HG02623 (cell line): ENCODE measurements at regions not wholly inside any gene's neighbourhood (a gene's known extent, or its start where the extent isn't known, plus 50 kb on each side); places are given as distances from the start of the nearest gene placed in this dataset.

Source experiments
- ATAC-seq: cut with Tn5 transposase; IDR thresholded peaks from one replicate; pipeline ENCODE4 v1.9.1; 2021; ENCODE audit warnings: moderate library complexity; ENCODE audit not compliant: unreplicated experiment

DNA sequence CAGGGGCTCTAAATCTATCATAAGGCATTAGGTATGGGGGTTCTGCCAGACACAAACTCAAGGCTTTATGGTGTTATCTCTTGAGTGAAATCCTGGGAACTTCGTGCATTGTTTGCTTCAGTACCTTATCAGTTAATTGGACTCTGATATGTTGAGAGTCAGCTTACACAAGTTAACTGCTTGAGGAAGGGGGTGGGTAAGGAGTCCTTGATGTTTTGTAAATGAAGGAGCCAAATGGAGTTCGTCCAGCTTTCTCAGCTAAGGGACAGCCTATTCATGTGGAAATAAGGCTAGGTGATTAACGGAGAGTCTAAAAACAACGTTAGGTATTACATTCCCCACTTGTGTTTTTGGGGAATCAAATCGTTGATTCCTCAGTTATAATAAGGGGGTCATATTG is 157.4 kb downstream of the TRIM27 start:
- ATAC-seq = no peak

DNA sequence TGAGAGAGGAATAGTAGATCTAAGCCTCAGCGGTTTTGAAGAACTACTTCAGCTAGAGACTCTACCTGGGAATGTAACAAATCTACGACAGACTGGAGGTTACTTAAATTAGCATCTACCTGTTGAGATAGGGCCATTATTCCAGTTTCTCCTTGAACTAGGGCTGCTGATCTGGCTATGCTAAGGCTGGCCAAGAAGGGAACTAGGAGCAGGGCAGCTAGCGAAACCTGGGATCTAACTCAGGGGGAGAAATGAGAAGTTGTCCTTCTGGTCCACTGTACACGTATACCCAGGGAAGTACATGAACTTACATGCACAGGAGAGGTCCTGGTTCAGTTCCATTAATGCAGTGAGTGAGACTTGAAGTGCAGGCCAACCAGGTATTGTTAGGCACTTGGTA is 156.7 kb downstream of the TRIM27 start:
- ATAC-seq = no peak

DNA sequence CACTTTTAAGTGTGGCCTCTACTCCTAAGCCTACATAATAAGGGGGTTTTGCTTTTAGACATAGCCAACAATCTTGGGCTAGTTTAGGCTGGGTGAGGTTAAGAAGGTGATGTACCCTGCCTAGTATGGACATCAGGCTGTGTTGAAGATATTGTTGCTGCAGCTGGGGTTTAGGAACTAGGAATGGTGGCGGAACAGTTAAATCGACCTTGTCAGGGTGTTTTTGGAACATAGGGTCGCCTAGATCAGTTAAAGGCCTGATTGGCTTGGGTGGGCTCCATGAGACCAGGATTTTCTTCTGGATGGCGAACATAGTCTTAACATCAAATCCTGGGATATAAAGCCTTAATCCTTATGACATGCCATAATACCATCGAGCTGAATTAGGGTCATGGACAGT is 156.1 kb downstream of the TRIM27 start:
- no peak for ATAC-seq

DNA sequence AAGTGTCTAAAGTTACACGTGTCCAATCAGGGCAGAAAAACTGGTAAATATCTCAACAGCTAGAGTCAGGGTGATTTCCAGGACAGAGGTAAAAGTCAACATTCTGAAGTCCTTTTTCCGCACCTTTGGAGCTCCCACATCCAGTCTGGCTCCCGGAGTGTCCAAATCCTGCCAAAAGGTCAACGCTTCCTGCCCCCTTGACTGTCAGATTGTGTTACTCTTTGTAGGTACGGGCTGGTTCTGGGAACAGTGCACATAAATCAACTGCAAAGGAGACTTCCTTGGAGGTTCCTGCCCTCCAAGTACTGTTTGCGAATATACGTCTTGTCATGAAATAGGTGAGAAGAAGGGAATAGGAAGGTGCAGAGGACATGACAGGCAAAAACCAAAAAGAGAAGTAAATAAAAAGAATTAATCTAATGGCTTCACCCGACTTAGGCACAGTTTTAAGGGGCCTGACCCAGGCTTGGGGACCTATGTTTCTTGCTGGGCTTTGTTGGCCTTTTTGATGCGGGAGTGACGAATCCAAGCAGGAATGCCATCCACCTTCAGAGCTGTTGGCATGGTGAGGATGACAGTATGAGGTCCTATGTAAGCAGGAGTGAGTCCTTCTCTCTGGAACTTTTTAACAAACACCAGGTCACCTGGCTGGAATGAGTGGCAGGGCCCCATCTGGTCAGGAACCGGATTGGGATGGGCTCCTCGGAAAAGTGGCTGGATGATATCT is 155.4 kb downstream of the TRIM27 start:
- ATAC-seq = no peak

DNA sequence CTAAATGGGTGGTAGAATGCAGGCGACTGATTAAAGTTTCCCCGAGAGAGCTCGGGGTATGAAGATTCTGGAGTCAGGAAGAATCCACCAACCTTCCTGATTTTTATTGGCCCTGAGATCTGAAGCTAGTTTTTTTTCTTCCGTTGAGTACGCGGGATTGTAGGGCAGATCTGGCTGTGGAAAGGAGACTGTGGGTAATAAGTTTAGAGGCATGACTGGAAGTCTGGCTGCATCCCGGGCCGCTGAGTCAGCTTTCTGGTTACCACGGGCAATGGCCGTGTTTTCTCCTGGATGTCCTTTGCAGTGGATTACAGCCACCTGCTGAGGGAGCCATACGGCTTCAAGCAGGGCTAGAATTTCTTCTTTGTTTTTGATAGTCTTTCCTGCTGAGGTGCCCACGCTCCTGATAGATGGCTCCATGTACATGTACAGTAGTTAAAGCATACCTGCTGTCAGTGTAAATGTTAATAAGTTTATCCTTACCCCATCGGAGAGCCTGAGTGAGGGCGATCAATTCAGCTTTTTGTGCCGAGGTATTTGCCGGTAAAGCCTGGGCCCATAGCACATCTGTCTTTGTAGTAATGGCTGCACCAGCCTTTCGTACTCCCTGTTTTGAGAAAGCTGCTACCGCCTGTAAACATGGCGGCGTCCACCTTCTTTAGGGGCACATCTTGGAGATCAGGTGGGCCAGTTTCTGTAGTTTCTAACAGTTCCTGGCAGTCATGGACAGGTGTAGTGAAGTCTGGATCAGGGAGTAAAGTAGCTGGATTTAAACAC is 154.0 kb downstream of the TRIM27 start:
- no peak for ATAC-seq

DNA sequence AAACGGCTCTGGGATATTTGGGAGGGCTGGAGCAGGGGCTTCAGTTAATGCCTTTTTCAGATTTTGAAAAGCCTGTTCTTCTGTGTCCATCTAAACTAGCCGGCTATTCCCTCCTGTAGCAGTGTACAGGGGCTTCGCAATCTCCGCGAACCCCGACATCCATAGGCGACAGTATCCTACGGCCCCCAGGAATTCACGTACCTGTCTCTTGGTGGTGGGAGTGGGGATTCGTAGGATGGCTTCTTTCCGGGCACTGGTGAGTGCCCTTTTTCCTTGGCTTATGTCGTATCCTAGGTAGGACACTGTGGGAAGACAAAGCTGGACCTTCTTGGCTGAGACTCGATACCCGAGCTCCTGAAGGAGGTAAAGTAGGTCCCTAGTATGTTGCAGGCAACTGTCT is 153.1 kb downstream of the TRIM27 start:
- no peak for ATAC-seq

DNA sequence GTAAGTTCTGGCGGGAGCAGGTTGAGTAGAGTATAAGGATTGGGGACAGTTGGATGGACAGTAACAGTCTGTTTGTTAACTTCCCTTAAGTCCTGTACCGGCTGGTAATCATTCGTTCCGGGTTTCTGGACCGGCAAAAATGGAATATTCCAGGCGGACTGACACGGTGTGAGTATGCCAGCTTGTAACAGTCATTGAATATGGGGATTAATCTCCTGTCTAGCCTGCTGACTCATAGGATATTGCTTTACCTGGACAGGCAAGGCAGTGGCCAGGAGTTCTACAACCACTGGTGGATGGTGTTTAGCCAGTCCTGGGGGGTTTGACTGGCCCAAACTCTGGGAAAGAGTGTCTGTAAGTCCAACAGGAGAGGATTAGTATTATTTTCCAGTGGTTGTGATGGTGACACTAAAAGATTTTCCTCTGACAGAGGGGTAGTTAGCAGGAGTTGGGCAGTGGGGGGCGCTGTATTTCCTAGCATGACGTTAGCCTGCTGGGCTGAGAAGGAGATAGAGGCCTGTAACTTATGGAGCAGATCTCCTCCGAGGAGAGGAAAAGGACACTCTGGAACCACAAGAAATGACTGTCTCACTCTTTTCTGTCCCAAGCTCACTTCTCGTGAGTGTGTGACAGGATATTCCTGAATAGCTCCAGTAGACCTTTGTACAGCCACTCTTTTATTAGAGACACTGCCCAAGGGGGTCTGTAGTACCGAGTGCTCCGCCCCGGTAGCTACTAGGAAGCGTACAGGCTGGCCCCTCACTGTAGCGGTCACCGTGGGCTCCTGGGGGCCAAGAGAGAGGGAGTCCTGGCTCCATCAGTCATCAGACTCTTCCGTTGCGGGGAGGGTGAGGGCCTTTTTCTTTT is 152.2 kb downstream of the TRIM27 start:
- ATAC-seq = no peak

DNA sequence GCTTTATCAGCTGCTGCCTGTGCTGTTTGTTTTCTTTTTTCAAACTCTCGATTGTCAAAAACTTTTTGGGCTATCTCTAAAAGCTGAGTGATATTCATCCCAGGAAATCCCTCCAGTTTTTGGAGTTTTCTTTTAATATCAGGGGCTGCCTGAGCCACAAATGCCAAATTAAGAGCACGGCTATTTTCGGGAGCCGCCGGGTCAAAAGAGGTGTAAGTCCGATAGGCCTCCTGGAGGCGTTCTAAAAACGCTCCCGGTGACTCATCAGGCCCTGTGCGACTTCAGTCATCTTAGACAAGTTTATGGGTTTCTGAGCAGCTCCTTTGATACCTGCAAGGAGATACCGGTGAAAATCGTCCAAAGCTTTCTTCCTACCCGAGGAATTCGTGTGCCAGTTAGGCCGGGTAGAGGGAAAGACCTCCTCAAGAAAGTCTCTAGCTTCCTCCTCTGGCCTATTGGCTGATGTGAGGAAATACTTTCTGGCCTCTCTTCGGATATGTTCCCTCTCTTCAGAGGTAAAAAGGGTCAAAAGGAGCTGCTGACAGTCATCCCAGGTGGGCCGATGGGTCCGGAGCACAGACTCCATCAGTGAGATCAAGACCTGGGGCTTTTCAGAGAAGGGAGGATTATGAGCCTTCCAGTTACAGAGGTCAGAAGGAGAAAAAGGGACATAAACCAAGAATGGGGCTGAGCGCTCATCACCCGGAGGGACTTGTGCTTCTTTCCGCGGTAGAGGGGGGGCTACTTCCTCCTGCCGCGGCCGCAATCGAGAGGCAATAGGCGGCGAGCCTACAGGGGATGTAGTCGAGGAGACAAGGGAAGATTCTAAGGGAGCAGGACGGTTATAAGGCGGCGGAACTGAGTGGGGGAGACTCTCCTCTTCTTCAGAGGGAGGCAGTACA is 151.1 kb downstream of the TRIM27 start:
- ATAC-seq = no peak

DNA sequence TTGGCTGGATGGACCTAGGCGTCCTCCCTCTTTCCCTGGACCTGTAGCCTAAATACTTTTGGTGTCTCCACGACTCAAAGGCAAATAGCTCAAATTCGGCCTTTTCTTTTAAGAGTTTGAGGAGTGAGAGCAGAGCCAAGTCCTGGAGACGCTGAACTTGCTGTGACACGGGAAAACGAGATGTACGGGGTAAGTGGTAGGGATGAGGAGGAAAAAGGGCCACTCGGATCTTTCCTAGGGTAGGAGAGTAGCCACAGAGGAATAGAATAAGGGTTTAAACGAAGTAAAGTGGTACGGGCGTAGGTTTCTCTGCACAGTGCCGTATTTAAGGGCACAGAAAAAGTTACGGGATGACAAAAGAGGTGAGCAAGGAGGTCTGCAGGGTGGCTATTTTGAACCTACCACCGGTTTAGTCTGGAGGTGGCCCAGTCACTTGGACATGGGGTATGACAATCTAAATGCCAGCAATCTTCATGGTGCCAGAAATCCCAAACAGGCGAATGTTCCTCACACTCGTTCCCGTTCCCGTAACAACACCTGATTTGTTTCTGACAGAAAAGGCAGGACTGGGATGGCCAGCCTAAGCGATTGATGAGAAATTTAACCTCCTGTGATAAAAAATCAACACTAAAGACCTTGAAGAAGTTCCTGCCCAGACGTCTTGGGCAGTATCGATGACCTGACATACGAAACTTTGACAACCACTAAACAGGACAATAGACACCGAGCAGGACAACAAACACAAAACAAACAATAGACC is 149.3 kb downstream of the TRIM27 start:
- ATAC-seq = no peak

DNA sequence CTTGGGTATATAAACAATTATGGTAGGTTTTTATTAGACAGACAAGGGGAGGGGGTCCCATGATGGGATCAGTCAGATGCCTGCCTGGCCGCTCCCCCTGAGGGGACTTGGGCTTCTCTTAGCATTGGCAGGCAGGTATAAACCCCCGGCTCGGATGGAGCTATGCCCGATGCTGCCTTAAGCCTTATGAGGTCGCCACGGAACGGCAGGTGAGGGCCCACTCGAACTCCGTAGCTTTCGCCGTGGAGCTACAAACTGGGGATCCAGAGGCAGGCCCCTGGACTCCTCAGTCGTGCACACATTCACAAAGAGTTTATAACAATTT is 148.8 kb downstream of the TRIM27 start:
- ATAC-seq = no peak

DNA sequence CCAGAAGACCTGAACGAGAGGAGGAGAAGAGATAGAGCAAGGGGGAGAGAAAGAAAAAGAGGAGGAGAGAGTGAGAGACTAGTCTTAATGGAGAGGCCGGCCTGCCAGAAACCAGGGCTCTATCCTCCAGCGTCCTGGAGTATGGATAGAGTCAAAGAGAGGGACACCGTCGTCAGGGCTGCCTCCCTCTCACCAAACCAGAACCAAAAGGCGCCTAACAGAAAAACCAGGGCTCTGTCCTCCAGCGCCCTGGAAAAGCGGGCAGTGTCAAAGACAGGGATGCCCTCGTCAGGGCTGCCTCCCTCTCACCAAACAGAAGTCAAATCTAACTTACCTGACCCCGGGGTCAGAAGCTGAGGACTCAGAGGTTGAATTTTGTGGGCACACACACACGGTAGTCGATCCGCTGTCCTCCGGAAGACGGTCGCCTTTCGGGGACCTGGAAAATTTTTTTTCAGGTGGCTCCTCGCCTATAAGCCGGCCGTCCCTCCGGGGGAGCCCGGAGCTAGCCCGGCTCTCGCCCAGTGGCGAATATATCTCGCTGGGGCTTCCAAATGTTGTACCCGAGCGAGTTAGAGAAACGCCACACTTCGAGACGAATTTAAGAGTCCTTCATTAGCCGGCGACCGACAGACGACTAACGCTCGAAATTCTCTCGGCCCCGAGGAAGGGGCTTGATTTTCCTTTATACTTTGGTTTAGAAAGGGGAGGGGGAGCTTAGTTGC is 148.2 kb downstream of the TRIM27 start:
- ATAC-seq = no peak

DNA sequence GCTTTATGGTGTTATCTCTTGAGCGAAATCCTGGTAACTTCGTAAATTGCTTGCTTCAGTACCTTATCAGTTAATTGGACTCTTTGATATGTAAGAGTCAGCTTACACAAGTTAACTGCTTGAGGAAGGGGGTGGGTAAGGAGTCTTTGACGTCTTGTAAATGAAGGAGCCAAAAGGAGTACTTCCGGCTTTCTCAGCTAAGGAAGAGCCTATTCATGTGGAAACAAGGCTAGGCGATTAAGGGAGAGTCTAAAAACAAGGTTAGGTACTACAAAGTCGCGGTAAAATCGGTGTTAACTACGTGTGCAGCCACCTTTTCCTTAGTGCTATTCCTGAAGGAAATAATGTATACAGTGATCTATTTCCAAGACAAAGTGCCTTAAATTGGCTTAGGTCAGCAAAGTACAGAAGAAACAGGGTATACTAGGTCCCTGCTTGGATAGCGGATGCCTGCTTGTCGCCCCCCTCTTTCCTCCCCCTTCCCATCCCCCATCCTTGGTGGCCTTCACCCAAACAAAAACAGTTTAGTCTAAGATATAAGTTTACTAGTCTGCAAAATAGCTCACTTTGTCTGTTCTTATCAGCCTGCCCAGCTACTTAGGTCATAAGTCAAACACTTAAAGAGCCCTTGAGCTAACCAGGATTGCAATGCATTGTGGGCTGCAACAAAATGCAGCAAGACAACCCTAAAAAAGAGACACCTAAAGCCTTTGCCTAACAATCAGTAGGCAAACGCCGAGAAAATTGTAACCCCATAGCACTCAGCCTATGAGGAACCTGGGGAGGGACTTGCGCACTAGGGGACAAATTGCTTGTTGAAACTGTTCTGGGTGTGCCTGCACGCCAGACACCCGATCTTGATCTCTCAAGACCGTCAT is 147.3 kb downstream of the TRIM27 start:
- no peak for ATAC-seq

DNA sequence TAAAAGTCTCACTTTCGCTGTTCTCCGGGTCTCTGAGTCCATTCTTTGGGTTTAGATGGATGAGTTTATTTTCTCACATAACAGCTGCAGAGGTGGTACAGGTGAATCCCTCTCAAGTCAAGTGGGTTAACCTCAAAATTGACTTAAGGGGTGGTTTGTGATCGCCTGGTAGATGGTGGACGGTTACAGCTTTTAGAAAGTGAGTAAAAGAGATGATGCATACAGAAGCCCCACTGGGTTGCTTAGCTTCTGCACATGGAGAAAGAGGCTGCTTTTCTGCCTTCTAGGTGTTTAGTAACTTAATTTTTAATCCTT is 146.7 kb downstream of the TRIM27 start:
- no peak for ATAC-seq

DNA sequence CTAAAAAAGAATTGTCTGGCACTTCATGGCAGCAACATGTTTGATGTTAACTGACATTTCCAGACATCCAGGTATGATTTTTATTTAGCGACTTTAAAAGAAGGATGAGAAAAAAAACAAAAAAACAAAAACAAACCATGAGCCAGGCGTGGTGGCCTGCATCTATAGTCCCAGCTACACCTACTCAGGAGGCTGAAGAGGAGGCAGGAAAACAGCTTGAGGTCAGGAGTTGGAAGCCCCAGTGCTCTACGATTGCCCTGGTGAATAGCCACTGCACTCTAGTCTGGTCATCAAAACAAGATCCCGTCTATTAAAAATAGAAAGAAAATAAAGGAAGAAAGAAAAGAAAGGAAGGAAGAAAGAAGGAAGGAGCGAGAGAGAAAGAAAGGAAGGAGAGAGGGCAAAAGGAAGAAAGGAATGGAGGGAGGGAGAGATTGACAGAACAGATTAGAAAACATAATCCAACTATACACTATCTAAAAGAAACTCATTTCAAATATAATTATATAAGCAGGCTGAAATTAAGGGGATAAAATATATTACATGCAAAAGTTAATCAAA is 141.6 kb downstream of the TRIM27 start:
- ATAC-seq = no peak

DNA sequence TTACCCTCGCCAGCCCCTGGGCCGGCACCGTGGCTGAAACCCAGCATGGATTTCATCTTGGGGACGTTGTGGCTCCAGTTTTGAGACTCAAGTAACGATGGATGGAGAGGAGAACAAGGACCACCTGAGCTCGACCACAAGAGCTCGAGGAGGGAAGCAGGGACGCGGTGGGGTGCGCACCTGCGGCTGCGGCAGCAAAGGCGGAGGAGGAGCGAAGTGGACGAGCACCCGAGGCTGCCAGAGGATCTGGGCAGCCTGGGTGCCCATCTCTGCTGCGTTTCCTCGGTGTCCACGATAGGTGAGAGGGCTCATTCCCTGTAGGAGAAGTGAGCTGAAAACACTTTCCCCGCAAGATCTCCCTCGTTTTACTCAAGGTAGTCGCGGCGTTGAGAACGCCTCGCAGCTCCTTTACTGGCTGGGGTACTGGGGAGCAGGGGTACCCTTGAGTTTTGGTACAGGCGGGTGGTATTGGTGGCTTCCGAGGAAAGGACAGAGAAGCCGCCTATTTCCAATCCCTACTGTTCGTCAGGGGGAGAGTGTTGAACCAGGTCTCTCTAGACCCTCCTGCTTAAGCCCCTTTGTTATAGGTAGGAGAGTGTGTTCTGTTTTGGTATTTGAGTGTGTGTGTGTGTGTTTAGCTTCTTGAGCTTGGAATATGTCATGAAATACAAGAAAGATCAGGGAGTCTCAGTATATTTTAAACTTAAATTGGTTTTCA is 137.7 kb downstream of the TRIM27 start:
- ATAC-seq = no peak

DNA sequence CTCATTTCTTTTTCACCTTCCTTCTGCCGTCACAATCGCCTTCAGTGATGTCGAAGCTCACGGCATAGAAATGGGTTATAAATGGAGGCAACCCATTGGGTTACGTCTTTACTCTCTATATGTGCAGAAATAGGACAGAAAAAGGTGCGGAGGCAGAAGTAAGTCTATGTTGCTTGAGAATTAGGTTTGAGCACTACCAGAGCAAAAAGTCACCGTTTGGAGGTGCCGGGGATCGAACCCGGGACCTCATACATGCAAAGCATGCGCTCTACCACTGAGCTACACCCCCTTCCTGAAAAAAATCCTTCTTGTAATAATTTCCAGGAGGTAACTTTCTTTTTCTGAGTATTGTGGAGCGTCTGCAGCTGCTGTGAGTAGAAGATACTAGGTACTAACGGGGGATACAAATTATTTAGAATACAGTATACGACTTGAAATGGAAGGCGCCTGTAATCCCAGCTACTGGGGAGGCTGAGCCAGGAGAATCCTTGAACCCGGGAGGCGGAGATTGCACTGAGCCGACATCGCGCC is 134.2 kb downstream of the TRIM27 start:
- ATAC-seq = no peak

DNA sequence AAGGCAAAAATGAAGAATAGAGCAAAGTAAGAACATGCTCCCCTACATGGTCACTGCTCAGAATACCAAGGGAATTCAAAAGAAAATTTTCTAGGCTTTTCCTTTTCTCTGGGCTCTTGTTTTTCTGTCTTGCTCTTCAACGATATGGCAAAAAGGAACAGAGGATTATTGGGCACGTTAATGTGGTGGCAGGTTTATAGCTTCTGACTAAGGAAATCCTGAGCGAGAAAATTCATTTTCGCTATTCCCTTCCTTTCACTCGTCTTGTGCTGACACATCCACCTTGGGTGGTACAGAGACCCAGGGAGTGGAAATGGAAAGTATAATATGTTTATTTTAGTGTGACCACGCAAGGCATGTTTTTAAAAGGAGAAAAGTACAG is 132.8 kb downstream of the TRIM27 start:
- no peak for ATAC-seq
